Transverse colon (tissue), 4 donors: ENCODE measurements at regions not wholly inside any gene's neighbourhood (a gene's known extent, or its start where the extent isn't known, plus 50 kb on each side); places are given as distances from the start of the nearest gene placed in this dataset.

Experiments
- DNase-seq: peaks from one replicate; pipeline ENCODE4 v3.0.0-alpha.2; 2019
- H3K27ac ChIP-seq, 4 donors: fragments of 200-600 bp; sonication (generic); 2 replicates each; pipeline ENCODE4 v1.5.1; 2016 to 2018; ENCODE audit warnings: inconsistent platforms in 4 of 4
- H3K27me3 ChIP-seq: fragments of 200-600 bp; sonication (generic); 2 replicates; pipeline ENCODE4 v1.5.1; 2017; ENCODE audit warnings: inconsistent platforms
- H3K36me3 ChIP-seq, 4 donors: fragments of 200-600 bp; sonication (generic); 2 replicates each; pipeline ENCODE4 v1.5.1; 2017 to 2019; ENCODE audit warnings: inconsistent platforms in 4 of 4
- H3K4me1 ChIP-seq, 4 donors: fragments of 200-600 bp; sonication (generic); 2 replicates each; pipeline ENCODE4 v1.5.1; 2017 to 2020; ENCODE audit warnings: inconsistent platforms in 4 of 4
- H3K4me3 ChIP-seq, 4 donors: fragments of 200-600 bp; sonication (generic); 1 replicate in 1 of 4; 2 replicates in 3 of 4; pipeline versions ENCODE4 v1.5.1 to v1.6.1; 2017 to 2019; ENCODE audit warnings: inconsistent platforms in 4 of 4
- H3K9me3 ChIP-seq, 2 donors: fragments of 200-600 bp; sonication (generic); 2 replicates each; pipeline ENCODE4 v1.5.1; 2017 to 2019; ENCODE audit warnings: inconsistent platforms in 2 of 2
- CTCF ChIP-seq, 5 experiments: fragments of 200-600 bp in 3 of 5; fragments of 450-650 bp in 2 of 5; sonication (generic) in 3 of 5; IDR thresholded peaks; 1 replicate in 2 of 5; 2 replicates in 3 of 5; pipeline ENCODE4 v1.5.1; 2016 to 2017; ENCODE audit warnings: antibody characterized with exemption in 5 of 5, inconsistent platforms in 3 of 5, mild to moderate bottlenecking in 2 of 5, moderate library complexity in 1 of 5
- EP300 ChIP-seq: sonication (generic); formaldehyde crosslinking; IDR thresholded peaks from one replicate; pipeline ENCODE4 v1.6.1; 2017; ENCODE audit warnings: antibody characterized with exemption, low read depth
- POLR2A ChIP-seq: fragments of 450-650 bp; IDR thresholded peaks from one replicate; pipeline ENCODE4 v1.6.1; 2016; ENCODE audit warnings: antibody characterized with exemption, mild to moderate bottlenecking, moderate library complexity
- POLR2AphosphoS5 ChIP-seq, 3 donors: sonication (generic); formaldehyde crosslinking; IDR thresholded peaks; one replicate each; pipeline ENCODE4 v1.6.1; 2016; ENCODE audit warnings: antibody characterized with exemption in 3 of 3
- WGBS, 2 donors: methylation state at CpG; one replicate each; pipeline ENCODE4 v1.1.5; 2018; ENCODE audit warnings: low coverage in 1 of 2; 5-methylcytosine and 5-hydroxymethylcytosine counted together
- in situ Hi-C, 4 donors: fragments of 200-750 bp; cut with MboI; loops; one replicate each; pipeline versions ENCODE4 v1.15.0 to v1.15.1; 2017; ENCODE audit warnings: low sequenced_read_pairs in 3 of 4, low pct_ligation_motif_present in 1 of 4, low pct_unique_long_range_greater_than_20kb in 1 of 4
- intact Hi-C: fragments of 100-400 bp; cut with DNase I; formaldehyde crosslinking; loops from one replicate; pipeline ENCODE4 v1.15.1; 2023; ENCODE audit warnings: low total_unique reads

GRCh38 chr15:23877502-23878412, 190.7 kb upstream of the NDN start:
- Histone ChIP-seq H3K4me1 (no peaks in the 10 kb centered on the region), H3K36me3 (no peaks in the 10 kb centered on the region), H3K27me3 (peaks cover 4% of the 10 kb centered on the region), H3K9me3 (no peaks in the 10 kb centered on the region), H3K4me3 (no peak overlapping the region), H3K27ac (no peak overlapping the region)
- intact Hi-C loops = loop anchor here (5.0 kb wide), 1 partner anchor 235 kb away; no protein-coding TSS in a partner anchor
- in situ Hi-C loops = no loop called here
- peak; percentile 47 to 53 (median 49) for TF ChIP-seq CTCF (IDR thresholded peaks at IDR 0.05)
- no peak for TF ChIP-seq POLR2A
- peak; percentile 59 for DNase-seq
- 28 to 52% methylated on average over 27 to 36 of the region's 36 CpGs for WGBS, 2 donors

- H3K36me3 ChIP-seq = no peaks in the 10 kb centered on the region
- intact Hi-C loops (no loop called here), in situ Hi-C loops (no loop called here)
- H3K9me3 ChIP-seq = no peaks in the 10 kb centered on the region
- no peak for TF ChIP-seq EP300
- H3K27me3 ChIP-seq = peaks cover 4% of the 10 kb centered on the region
- no peak for DNase-seq
- 80 to 82% methylated on average over 4 to 8 of the region's 9 CpGs for WGBS, 2 donors
- no peak overlapping the region for H3K27ac ChIP-seq
- no peak overlapping the region for H3K4me3 ChIP-seq
- no peaks in the 10 kb centered on the region for H3K4me1 ChIP-seq
Measured at GRCh38 chr15:23881291-23881690, 194.2 kb upstream of the NDN start.

- Histone ChIP-seq H3K36me3 (no peaks in the 10 kb centered on the region), H3K9me3 (no peaks in the 10 kb centered on the region), H3K4me1 (no peaks in the 10 kb centered on the region), H3K4me3 (no peak overlapping the region), H3K27me3 (no peaks in the 10 kb centered on the region), H3K27ac (no peak overlapping the region)
- DNase-seq = no peak
- in situ Hi-C loops = no loop called here
- TF ChIP-seq CTCF (IDR thresholded peaks at IDR 0.05) (no peak), POLR2AphosphoS5 (IDR thresholded peaks at IDR 0.05) (no peak), POLR2A (no peak), EP300 (no peak)
- WGBS, 2 donors = 70 to 87% methylated on average over 2 of the region's 2 CpGs
- intact Hi-C loops = no loop called here
Measured at GRCh38 chr15:23890218-23890617, 203.1 kb upstream of the NDN start.

- intact Hi-C loops = no loop called here
- Histone ChIP-seq H3K4me1 (no peaks in the 10 kb centered on the region), H3K27ac (no peak overlapping the region), H3K4me3 (no peak overlapping the region), H3K36me3 (no peaks in the 10 kb centered on the region), H3K27me3 (no peaks in the 10 kb centered on the region), H3K9me3 (no peaks in the 10 kb centered on the region)
- no peak for DNase-seq
- no peak for TF ChIP-seq CTCF (IDR thresholded peaks at IDR 0.05)
- no peak for TF ChIP-seq POLR2A
- no peak for TF ChIP-seq EP300
- TF ChIP-seq POLR2AphosphoS5 (IDR thresholded peaks at IDR 0.05) = no peak
- in situ Hi-C loops = no loop called here
- WGBS, 2 donors = 72 to 77% methylated on average over 5 to 6 of the region's 6 CpGs
Measured at GRCh38 chr15:23897091-23897490, 210.0 kb upstream of the NDN start.
